ENCODE measurements at regions not wholly inside any gene's neighbourhood (a gene's known extent, or its start where the extent isn't known, plus 50 kb on each side); places are given as distances from the start of the nearest gene placed in this dataset.

- no peak for ATAC-seq (ENCODE audit: low read depth in 2 of 2)
- no peak overlapping the region for H3K27ac ChIP-seq (ENCODE audit: insufficient read depth, low read length, poor library complexity, severe bottlenecking)
- no peak overlapping the region for H3K27ac Mint-ChIP-seq
- H3K27me3 Mint-ChIP-seq, result no peaks in the 10 kb centered on the region
- no peaks in the 10 kb centered on the region for H3K9me3 ChIP-seq (ENCODE audit: control insufficient read depth in 2 of 2, low read length in 2 of 2)
- H3K27me3 ChIP-seq (ENCODE audit: control insufficient read depth, insufficient read depth, low read length), result no peaks in the 10 kb centered on the region
- no peaks in the 10 kb centered on the region for H3K36me3 ChIP-seq (ENCODE audit: control insufficient read depth, insufficient read depth, low read length)
- no peaks in the 10 kb centered on the region for H3K36me3 Mint-ChIP-seq
- H3K9me3 Mint-ChIP-seq, result no peaks in the 10 kb centered on the region
- no peaks in the 10 kb centered on the region for H3K4me1 ChIP-seq (ENCODE audit: control insufficient read depth, insufficient read depth, low read length, poor library complexity, severe bottlenecking)
- DNase-seq, result no peak
- H3K4me1 Mint-ChIP-seq, result no peaks in the 10 kb centered on the region
- H3K4me3 ChIP-seq (ENCODE audit: low read depth, low read length), result no peak overlapping the region
- no peak overlapping the region for H3K4me3 Mint-ChIP-seq
Measured at GRCh38 chrY:19644889-19645638, 99.5 kb downstream of the KDM5D start.

- Histone ChIP-seq H3K4me1 (ENCODE audit: control insufficient read depth, insufficient read depth, low read length, poor library complexity, severe bottlenecking) (no peaks in the 10 kb centered on the region), H3K36me3 (ENCODE audit: control insufficient read depth, insufficient read depth, low read length) (no peaks in the 10 kb centered on the region), H3K9me3 (ENCODE audit: control insufficient read depth in 2 of 2, low read length in 2 of 2) (no peaks in the 10 kb centered on the region), H3K27me3 (ENCODE audit: control insufficient read depth, insufficient read depth, low read length) (no peaks in the 10 kb centered on the region), H3K27ac (ENCODE audit: insufficient read depth, low read length, poor library complexity, severe bottlenecking) (no peak overlapping the region), H3K4me3 (ENCODE audit: low read depth, low read length) (no peak overlapping the region)
- Mint-ChIP-seq H3K4me1 (no peaks in the 10 kb centered on the region), H3K27me3 (no peaks in the 10 kb centered on the region), H3K4me3 (no peak overlapping the region), H3K36me3 (no peaks in the 10 kb centered on the region), H3K27ac (no peak overlapping the region), H3K9me3 (no peaks in the 10 kb centered on the region)
- no peak for DNase-seq
- ATAC-seq (ENCODE audit: low read depth in 2 of 2), result no peak
Measured at GRCh38 chrY:19637651-19638347, 106.7 kb downstream of the KDM5D start.

- no peaks in the 10 kb centered on the region for H3K4me1 Mint-ChIP-seq
- no peaks in the 10 kb centered on the region for H3K9me3 Mint-ChIP-seq
- no peak overlapping the region for H3K27ac ChIP-seq (ENCODE audit: insufficient read depth, low read length, poor library complexity, severe bottlenecking)
- no peak overlapping the region for H3K4me3 ChIP-seq (ENCODE audit: low read depth, low read length)
- H3K4me3 Mint-ChIP-seq, result no peak overlapping the region
- no peaks in the 10 kb centered on the region for H3K36me3 ChIP-seq (ENCODE audit: control insufficient read depth, insufficient read depth, low read length)
- peaks cover 15% of the 10 kb centered on the region for H3K27me3 Mint-ChIP-seq
- H3K27me3 ChIP-seq (ENCODE audit: control insufficient read depth, insufficient read depth, low read length), result no peaks in the 10 kb centered on the region
- no peak overlapping the region for H3K27ac Mint-ChIP-seq
- no peaks in the 10 kb centered on the region for H3K4me1 ChIP-seq (ENCODE audit: control insufficient read depth, insufficient read depth, low read length, poor library complexity, severe bottlenecking)
- H3K36me3 Mint-ChIP-seq, result no peaks in the 10 kb centered on the region
- ATAC-seq (ENCODE audit: low read depth in 2 of 2) (no peak), DNase-seq (no peak)
- no peaks in the 10 kb centered on the region for H3K9me3 ChIP-seq (ENCODE audit: control insufficient read depth in 2 of 2, low read length in 2 of 2)
Measured at GRCh38 chrY:19628926-19629325, 115.6 kb downstream of the KDM5D start.

- Mint-ChIP-seq H3K4me3 (no peak overlapping the region), H3K27ac (no peak overlapping the region), H3K4me1 (no peaks in the 10 kb centered on the region), H3K36me3 (no peaks in the 10 kb centered on the region), H3K27me3 (peaks cover 14% of the 10 kb centered on the region), H3K9me3 (no peaks in the 10 kb centered on the region)
- Histone ChIP-seq H3K9me3 (ENCODE audit: control insufficient read depth in 2 of 2, low read length in 2 of 2) (no peaks in the 10 kb centered on the region), H3K27ac (ENCODE audit: insufficient read depth, low read length, poor library complexity, severe bottlenecking) (no peak overlapping the region), H3K4me3 (ENCODE audit: low read depth, low read length) (no peak overlapping the region), H3K4me1 (ENCODE audit: control insufficient read depth, insufficient read depth, low read length, poor library complexity, severe bottlenecking) (no peaks in the 10 kb centered on the region), H3K27me3 (ENCODE audit: control insufficient read depth, insufficient read depth, low read length) (no peaks in the 10 kb centered on the region), H3K36me3 (ENCODE audit: control insufficient read depth, insufficient read depth, low read length) (no peaks in the 10 kb centered on the region)
- ATAC-seq (ENCODE audit: low read depth in 2 of 2), result no peak
- no peak for DNase-seq
Measured at GRCh38 chrY:19622392-19622791, 122.1 kb downstream of the KDM5D start.

- no peak overlapping the region for H3K4me3 Mint-ChIP-seq
- peaks cover 13% of the 10 kb centered on the region for H3K27me3 Mint-ChIP-seq
- ATAC-seq (ENCODE audit: low read depth in 2 of 2) (no peak), DNase-seq (no peak)
- Histone ChIP-seq H3K4me3 (ENCODE audit: low read depth, low read length) (no peak overlapping the region), H3K4me1 (ENCODE audit: control insufficient read depth, insufficient read depth, low read length, poor library complexity, severe bottlenecking) (no peaks in the 10 kb centered on the region), H3K36me3 (ENCODE audit: control insufficient read depth, insufficient read depth, low read length) (no peaks in the 10 kb centered on the region), H3K27me3 (ENCODE audit: control insufficient read depth, insufficient read depth, low read length) (no peaks in the 10 kb centered on the region), H3K27ac (ENCODE audit: insufficient read depth, low read length, poor library complexity, severe bottlenecking) (no peak overlapping the region), H3K9me3 (ENCODE audit: control insufficient read depth in 2 of 2, low read length in 2 of 2) (no peaks in the 10 kb centered on the region)
- no peaks in the 10 kb centered on the region for H3K36me3 Mint-ChIP-seq
- no peaks in the 10 kb centered on the region for H3K4me1 Mint-ChIP-seq
- peak overlapping the region in 1 of 3 donors; percentile 60 for H3K27ac Mint-ChIP-seq
- H3K9me3 Mint-ChIP-seq, result no peaks in the 10 kb centered on the region
Measured at GRCh38 chrY:19621756-19622155, 122.8 kb downstream of the KDM5D start.

- H3K9me3 Mint-ChIP-seq, result no peaks in the 10 kb centered on the region
- H3K36me3 ChIP-seq (ENCODE audit: control insufficient read depth, insufficient read depth, low read length), result peaks cover 5% of the 10 kb centered on the region
- DNase-seq (no peak), ATAC-seq (ENCODE audit: low read depth in 2 of 2) (no peak)
- H3K36me3 Mint-ChIP-seq, result no peaks in the 10 kb centered on the region
- no peak overlapping the region for H3K4me3 ChIP-seq (ENCODE audit: low read depth, low read length)
- no peaks in the 10 kb centered on the region for H3K27me3 ChIP-seq (ENCODE audit: control insufficient read depth, insufficient read depth, low read length)
- H3K27ac ChIP-seq (ENCODE audit: insufficient read depth, low read length, poor library complexity, severe bottlenecking), result no peak overlapping the region
- H3K4me1 ChIP-seq (ENCODE audit: control insufficient read depth, insufficient read depth, low read length, poor library complexity, severe bottlenecking), result no peaks in the 10 kb centered on the region
- no peaks in the 10 kb centered on the region for H3K27me3 Mint-ChIP-seq
- no peak overlapping the region for H3K27ac Mint-ChIP-seq
- H3K9me3 ChIP-seq (ENCODE audit: control insufficient read depth in 2 of 2, low read length in 2 of 2), result no peaks in the 10 kb centered on the region
- no peak overlapping the region for H3K4me3 Mint-ChIP-seq
- no peaks in the 10 kb centered on the region for H3K4me1 Mint-ChIP-seq
Measured at GRCh38 chrY:19601113-19601512, 143.4 kb downstream of the KDM5D start.

GRCh38 chrY:19600711-19601110 lies 143.8 kb downstream of the KDM5D start:
- H3K9me3 Mint-ChIP-seq, result no peaks in the 10 kb centered on the region
- no peak overlapping the region for H3K27ac ChIP-seq (ENCODE audit: insufficient read depth, low read length, poor library complexity, severe bottlenecking)
- H3K4me3 Mint-ChIP-seq, result no peak overlapping the region
- peaks cover 5% of the 10 kb centered on the region for H3K36me3 ChIP-seq (ENCODE audit: control insufficient read depth, insufficient read depth, low read length)
- H3K36me3 Mint-ChIP-seq, result no peaks in the 10 kb centered on the region
- no peaks in the 10 kb centered on the region for H3K27me3 ChIP-seq (ENCODE audit: control insufficient read depth, insufficient read depth, low read length)
- no peak overlapping the region for H3K27ac Mint-ChIP-seq
- ATAC-seq (ENCODE audit: low read depth in 2 of 2), result no peak
- H3K4me3 ChIP-seq (ENCODE audit: low read depth, low read length), result no peak overlapping the region
- DNase-seq, result no peak
- H3K4me1 Mint-ChIP-seq, result no peaks in the 10 kb centered on the region
- no peaks in the 10 kb centered on the region for H3K9me3 ChIP-seq (ENCODE audit: control insufficient read depth in 2 of 2, low read length in 2 of 2)
- no peaks in the 10 kb centered on the region for H3K27me3 Mint-ChIP-seq
- H3K4me1 ChIP-seq (ENCODE audit: control insufficient read depth, insufficient read depth, low read length, poor library complexity, severe bottlenecking), result no peaks in the 10 kb centered on the region

GRCh38 chrY:19590235-19590634 lies 154.3 kb downstream of the KDM5D start:
- Histone ChIP-seq H3K27me3 (ENCODE audit: control insufficient read depth, insufficient read depth, low read length) (no peaks in the 10 kb centered on the region), H3K27ac (ENCODE audit: insufficient read depth, low read length, poor library complexity, severe bottlenecking) (no peak overlapping the region), H3K4me1 (ENCODE audit: control insufficient read depth, insufficient read depth, low read length, poor library complexity, severe bottlenecking) (no peaks in the 10 kb centered on the region), H3K36me3 (ENCODE audit: control insufficient read depth, insufficient read depth, low read length) (peaks cover 15% of the 10 kb centered on the region), H3K9me3 (ENCODE audit: control insufficient read depth in 2 of 2, low read length in 2 of 2) (no peaks in the 10 kb centered on the region), H3K4me3 (ENCODE audit: low read depth, low read length) (no peak overlapping the region)
- peaks cover 0 to 9% (median 2%) of the 10 kb centered on the region in 4 donors for H3K4me1 Mint-ChIP-seq
- H3K27ac Mint-ChIP-seq, result no peak overlapping the region
- H3K27me3 Mint-ChIP-seq, result no peaks in the 10 kb centered on the region
- no peak overlapping the region for H3K4me3 Mint-ChIP-seq
- no peak for ATAC-seq (ENCODE audit: low read depth in 2 of 2)
- H3K36me3 Mint-ChIP-seq, result no peaks in the 10 kb centered on the region
- DNase-seq, result no peak
- no peaks in the 10 kb centered on the region for H3K9me3 Mint-ChIP-seq
